GM06990 (cell line): ENCODE measurements at regions not wholly inside any gene's neighbourhood (a gene's known extent, or its start where the extent isn't known, plus 50 kb on each side); places are given as distances from the start of the nearest gene placed in this dataset.

Experiments used
- DNase-seq: peaks from one replicate; pipeline ENCODE4 v3.0.0-alpha.2; 2011; ENCODE audit not compliant: insufficient read length; ENCODE audit errors: extremely low read depth
- H3K27me3 ChIP-seq: replicated peaks from 2 replicates; pipeline ENCODE4 v1.6.0; 2011; ENCODE audit warnings: low read length; ENCODE audit not compliant: control insufficient read depth, insufficient read depth
- H3K36me3 ChIP-seq: 2 replicates; pipeline ENCODE4 v1.5.1; 2011; ENCODE audit warnings: low read length; ENCODE audit not compliant: control insufficient read depth, insufficient read depth
- H3K4me3 ChIP-seq: replicated peaks from 2 replicates; pipeline ENCODE4 v1.5.1; 2011; ENCODE audit warnings: low read depth, mild to moderate bottlenecking, control low read depth, low read length
- TF ChIP-seq, protein P1 (sequence below): IDR thresholded peaks from 2 replicates; pipeline ENCODE4 v1.5.1; 2011; ENCODE audit warnings: low read length, control low read depth, mild to moderate bottlenecking, inconsistent platforms; ENCODE audit not compliant: insufficient read depth, poor library complexity, severe bottlenecking

DNA sequence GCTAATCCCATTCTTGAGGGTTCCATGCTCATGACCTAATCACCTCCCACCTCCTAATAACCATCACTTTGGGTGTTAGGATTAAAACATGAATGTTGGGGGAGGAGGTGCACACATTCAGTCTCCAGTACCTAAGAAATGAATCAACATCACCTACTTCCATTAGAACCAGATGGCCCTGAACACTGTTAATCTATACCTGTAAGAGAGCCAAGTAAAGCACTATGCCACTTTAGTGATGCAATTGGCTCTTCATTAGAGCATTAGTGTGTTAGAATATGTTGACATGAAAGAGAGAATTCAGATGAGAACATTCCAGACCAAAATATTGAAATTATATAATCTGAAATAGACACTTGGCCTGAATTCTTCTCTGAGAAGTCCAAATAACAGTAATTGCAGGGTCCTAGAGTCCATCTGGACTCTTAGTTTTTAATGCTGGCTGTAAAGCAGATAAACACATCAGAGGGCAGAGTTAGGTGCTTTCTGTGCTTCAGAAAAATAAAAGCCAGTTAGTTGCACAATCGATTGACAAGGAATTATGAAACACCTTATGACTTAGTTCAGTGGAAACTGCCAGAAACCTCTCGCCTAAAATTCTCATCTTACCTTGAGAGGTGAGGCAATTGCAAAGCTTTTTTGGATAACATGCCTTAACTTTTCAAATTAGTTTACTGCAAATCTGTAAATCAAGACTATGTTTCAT lies 923.7 kb downstream of the SLC4A3 start:
- TF ChIP-seq, protein P1, sequence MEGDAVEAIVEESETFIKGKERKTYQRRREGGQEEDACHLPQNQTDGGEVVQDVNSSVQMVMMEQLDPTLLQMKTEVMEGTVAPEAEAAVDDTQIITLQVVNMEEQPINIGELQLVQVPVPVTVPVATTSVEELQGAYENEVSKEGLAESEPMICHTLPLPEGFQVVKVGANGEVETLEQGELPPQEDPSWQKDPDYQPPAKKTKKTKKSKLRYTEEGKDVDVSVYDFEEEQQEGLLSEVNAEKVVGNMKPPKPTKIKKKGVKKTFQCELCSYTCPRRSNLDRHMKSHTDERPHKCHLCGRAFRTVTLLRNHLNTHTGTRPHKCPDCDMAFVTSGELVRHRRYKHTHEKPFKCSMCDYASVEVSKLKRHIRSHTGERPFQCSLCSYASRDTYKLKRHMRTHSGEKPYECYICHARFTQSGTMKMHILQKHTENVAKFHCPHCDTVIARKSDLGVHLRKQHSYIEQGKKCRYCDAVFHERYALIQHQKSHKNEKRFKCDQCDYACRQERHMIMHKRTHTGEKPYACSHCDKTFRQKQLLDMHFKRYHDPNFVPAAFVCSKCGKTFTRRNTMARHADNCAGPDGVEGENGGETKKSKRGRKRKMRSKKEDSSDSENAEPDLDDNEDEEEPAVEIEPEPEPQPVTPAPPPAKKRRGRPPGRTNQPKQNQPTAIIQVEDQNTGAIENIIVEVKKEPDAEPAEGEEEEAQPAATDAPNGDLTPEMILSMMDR = no peak
- no peaks in the 10 kb centered on the region for H3K27me3 ChIP-seq
- no peak overlapping the region for H3K4me3 ChIP-seq
- H3K36me3 ChIP-seq = no peaks in the 10 kb centered on the region
- DNase-seq = no peak

DNA sequence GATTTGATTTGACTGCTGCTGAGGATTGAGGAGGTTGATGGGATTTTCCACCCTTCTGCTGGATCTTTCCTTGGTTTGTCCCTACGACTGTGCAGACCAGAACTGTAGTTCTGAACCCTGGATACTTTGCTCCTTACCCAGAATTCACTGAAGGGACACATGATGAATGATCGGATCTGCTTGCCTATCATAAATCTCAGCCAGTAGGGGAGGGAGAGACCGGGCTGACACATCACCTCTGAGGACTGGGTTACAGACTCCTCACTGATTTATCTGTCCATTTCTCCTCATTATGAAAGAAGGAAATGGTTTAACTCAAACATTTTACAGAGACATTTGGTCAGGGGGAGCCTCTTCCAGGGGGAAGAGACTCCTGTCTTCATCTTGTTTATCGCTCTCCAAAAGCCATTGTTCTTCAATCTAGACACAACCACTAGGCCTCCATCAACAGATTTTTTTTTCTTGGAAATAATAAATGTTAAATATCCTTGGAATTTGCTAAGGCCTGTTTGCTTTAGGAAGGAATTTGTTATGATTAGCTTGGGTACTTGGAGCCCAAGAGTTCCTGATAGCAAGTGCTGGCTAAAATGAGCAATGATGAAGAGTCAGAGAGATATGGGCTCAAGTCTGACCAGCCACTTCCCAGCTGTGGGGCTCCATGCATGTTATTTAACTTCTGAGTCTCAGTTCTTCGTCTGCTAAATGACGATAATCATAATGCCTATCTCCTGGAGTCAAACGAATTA lies 925.5 kb downstream of the SLC4A3 start:
- Histone ChIP-seq H3K36me3 (no peaks in the 10 kb centered on the region), H3K27me3 (no peaks in the 10 kb centered on the region), H3K4me3 (no peak overlapping the region)
- TF ChIP-seq, protein P1 = no peak
- no peak for DNase-seq

DNA sequence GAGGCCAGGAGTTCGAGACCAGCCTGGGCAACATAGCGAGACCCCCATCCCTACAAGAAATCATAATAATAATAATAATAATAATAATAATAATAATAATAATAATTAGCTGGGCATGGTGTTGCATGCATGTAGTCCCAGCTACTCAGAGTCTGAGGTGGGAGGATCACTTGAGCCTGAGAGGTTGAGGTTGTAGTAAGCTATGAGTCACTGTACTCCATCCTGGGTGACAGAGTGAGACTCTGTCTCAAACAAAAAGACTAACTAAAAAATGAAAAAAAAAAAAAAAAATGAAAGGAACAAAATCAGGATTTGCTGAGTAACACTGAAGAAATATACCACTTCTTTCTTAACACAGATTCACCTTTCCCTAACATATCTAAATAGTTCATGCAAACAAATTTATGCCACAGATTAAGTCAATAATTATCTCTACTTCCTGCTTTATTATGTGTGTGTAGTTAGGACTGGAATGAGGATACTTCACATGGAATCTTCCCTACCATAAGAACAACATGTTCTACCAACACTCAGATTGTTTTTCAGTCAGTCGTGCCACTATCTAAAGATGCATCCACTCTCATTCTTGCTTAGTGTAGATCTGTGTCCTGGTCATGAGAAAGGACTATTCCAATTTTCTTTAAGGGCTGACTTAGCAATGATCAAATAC lies 928.7 kb downstream of the SLC4A3 start:
- Histone ChIP-seq H3K36me3 (no peaks in the 10 kb centered on the region), H3K27me3 (no peaks in the 10 kb centered on the region), H3K4me3 (no peak overlapping the region)
- DNase-seq = no peak
- TF ChIP-seq, protein P1 = no peak

DNA sequence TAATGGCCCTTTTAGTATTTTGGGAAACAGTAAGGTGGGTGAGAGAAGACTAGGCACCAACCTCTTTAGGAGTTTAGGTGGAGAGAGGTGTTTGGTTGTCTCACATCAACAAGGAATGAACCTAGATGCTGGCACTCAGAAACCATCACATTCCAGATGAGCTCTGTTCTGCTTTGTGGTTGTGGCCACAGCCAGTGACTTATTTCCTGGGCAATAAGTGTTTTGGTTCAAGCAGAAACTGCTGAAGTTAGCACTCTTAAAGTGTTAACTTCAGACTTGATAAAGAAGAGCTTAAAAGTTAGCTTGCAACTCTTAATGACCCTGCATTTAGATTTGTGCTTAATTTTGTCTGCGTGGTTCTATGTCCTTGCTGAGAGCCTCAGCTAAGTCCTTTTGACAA lies 929.2 kb downstream of the SLC4A3 start:
- H3K4me3 ChIP-seq = no peak overlapping the region
- H3K27me3 ChIP-seq = no peaks in the 10 kb centered on the region
- no peaks in the 10 kb centered on the region for H3K36me3 ChIP-seq
- DNase-seq = no peak
- TF ChIP-seq, protein P1 = no peak

DNA sequence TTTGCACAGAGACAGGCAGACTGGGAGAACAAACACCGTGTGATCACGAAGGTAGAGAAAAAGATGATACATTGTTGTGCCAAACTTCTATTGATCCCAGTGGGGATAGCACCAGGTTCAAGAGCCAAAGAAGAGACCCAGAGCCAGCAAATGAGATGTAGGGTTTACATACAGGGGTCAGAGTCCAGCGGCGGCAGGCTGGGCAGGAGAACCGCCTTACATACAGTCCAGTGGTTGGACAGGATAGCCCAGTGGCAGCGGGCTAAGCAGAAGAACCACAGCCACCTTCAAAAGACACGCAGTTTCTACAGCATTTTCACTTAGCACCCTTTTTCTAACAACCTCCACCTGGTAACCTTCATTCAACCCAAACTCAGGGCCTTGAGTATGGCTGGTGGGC lies 932.8 kb downstream of the SLC4A3 start:
- Histone ChIP-seq H3K36me3 (no peaks in the 10 kb centered on the region), H3K27me3 (no peaks in the 10 kb centered on the region), H3K4me3 (no peak overlapping the region)
- TF ChIP-seq, protein P1 = no peak
- DNase-seq = no peak
